22Rv1 (cell line): ENCODE measurements at regions not wholly inside any gene's neighbourhood (a gene's known extent, or its start where the extent isn't known, plus 50 kb on each side); places are given as distances from the start of the nearest gene placed in this dataset.

Source experiments
- H3K27ac ChIP-seq: fragments of 450-650 bp; 2 replicates; pipeline ENCODE4 v1.5.1; 2017
- CTCF ChIP-seq: fragments of 450-650 bp; IDR thresholded peaks from 2 replicates; pipeline ENCODE4 v1.5.1; 2017; ENCODE audit warnings: mild to moderate bottlenecking
- ZFX ChIP-seq: fragments of 450-650 bp; IDR thresholded peaks from 2 replicates; pipeline ENCODE4 v1.6.1; 2017; ENCODE audit warnings: antibody characterized with exemption, borderline replicate concordance

GRCh38 chr9:82729991-82730589 lies 332.9 kb downstream of the RASEF start:
- H3K27ac ChIP-seq: no peak overlapping the region
- TF ChIP-seq ZFX: no peak
- no peak for TF ChIP-seq CTCF

DNA sequence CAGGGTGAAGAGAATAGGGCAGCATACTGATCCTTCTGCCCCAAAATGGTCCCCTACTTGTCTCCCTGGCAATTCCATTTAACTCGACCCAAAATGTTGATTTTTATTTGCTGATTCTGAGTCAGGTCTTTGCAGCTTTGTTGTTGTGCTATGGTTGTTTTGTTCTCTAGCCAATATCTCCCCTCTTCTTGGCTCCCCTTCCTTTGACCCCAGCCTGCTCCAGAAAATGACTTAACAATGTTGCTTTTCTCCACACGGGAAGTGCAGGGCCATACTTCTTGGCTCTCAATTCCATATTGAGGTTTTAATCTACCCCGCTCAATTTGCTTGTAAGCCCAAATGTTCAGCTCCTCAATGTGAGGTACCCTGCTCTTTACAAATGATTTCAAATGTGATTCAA lies 330.0 kb downstream of the RASEF start:
- no peak overlapping the region for H3K27ac ChIP-seq
- TF ChIP-seq ZFX (no peak), CTCF (no peak)

DNA sequence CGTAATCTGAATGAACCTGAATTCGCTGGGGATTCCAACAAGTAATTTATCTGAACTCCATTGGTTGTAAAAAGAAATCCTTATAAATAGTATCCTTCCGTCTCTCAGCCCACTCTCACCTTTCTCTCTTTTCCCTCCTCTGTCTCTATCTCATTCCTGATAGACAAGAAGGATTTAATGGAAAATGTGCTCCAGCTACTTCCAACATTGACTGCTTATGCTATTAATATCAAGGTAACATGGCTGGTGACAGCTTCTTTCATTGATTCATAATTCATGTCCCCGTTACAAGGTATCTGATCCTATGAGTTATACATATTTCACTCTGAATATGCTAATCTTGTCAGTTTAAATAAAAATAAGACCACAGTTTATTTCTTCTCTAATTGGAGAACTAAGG lies 326.8 kb downstream of the RASEF start:
- TF ChIP-seq ZFX: no peak
- TF ChIP-seq CTCF: no peak
- H3K27ac ChIP-seq: no peak overlapping the region

DNA sequence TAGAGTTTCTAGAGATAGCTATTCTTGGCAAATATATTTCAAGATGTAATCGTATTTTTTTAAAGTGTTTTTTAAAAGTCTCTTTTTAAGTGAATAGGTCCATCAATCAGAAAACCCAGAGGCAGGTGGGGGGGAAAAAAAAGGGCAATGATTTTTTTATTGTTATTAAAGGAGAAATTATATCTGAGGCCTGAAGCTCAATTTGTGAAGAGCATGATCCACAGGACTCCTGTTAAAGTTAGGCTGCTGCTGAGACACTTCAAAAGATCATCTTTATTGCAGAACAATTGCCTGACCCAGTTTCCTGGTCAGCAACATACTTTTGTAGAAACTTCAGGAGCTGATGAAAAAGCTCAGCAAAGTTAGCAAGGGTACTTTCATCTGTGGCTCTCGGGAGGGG lies 326.2 kb downstream of the RASEF start:
- TF ChIP-seq CTCF (no peak), ZFX (no peak)
- H3K27ac ChIP-seq: no peak overlapping the region

- H3K27ac ChIP-seq: no peak overlapping the region
- TF ChIP-seq ZFX: no peak
- TF ChIP-seq CTCF: no peak
These were observed 317.0 kb downstream of the RASEF start for GRCh38 chr9:82745919-82746318.

GRCh38 chr9:82750411-82750913 lies 312.5 kb downstream of the RASEF start:
- no peak overlapping the region for H3K27ac ChIP-seq
- TF ChIP-seq ZFX (no peak), CTCF (no peak)

DNA sequence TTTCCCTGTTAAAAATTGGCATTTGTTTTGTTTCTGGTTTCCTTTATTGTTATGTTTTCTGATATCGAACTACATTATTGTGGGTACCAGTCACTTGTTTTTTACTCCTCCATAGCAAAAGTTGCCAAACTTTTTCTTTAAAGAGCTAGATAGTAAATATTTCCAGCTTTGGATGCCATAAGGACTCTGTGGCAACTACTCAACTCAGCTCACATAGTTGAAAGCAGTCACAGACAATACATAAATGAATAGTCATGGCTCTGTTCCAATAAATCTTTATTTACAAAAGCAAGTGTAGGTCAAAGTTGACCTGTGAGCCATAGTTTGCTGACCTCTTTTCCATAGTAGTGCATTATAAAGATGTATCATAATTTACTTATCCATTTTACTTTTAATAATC lies 305.0 kb downstream of the RASEF start:
- no peak overlapping the region for H3K27ac ChIP-seq

More for the DNA sequence above, 305.0 kb downstream of the RASEF start:
- no peak for TF ChIP-seq ZFX
- no peak for TF ChIP-seq CTCF
